Fibroblast of the aortic adventitia (primary cell): ENCODE measurements at regions not wholly inside any gene's neighbourhood (a gene's known extent, or its start where the extent isn't known, plus 50 kb on each side); places are given as distances from the start of the nearest gene placed in this dataset.
A peak's percentile ranks its signal among the peaks of the same experiment; 100 is the strongest.

Source experiments
- DNase-seq: peaks from one replicate; pipeline ENCODE4 v3.0.0-alpha.2; 2010; ENCODE audit warnings: low read depth
- H3K4me3 ChIP-seq: 2 replicates; pipeline ENCODE4 v1.5.1; 2011; ENCODE audit warnings: low read depth, mild to moderate bottlenecking, control low read depth, low read length, moderate library complexity
- TF ChIP-seq, protein P1 (sequence below): IDR thresholded peaks from 2 replicates; pipeline ENCODE4 v1.5.1; 2011; ENCODE audit warnings: mild to moderate bottlenecking, low read length, control low read depth, inconsistent platforms; ENCODE audit not compliant: insufficient read depth

DNA sequence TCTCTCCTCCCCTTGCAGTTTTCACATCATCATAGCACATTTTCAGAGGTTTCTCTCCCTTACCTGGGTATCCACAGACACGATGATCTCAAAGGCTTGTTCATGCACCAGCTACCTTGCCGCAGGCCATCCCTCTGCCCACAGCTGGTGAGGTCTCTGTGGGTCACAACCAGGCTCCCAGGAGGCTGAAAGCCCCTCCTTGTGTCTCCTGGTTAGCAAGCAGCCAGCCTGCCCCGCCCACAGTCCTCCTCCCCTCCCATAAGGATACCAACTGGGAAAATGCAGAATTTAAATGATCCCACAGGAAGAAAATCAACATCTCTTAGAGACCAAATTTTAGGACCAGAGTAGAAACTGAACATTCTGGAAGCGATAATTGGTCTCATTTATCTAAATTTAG lies 213.5 kb upstream of the PPP2R3A start:
- H3K4me3 ChIP-seq: no peak overlapping the region
- TF ChIP-seq, protein P1, sequence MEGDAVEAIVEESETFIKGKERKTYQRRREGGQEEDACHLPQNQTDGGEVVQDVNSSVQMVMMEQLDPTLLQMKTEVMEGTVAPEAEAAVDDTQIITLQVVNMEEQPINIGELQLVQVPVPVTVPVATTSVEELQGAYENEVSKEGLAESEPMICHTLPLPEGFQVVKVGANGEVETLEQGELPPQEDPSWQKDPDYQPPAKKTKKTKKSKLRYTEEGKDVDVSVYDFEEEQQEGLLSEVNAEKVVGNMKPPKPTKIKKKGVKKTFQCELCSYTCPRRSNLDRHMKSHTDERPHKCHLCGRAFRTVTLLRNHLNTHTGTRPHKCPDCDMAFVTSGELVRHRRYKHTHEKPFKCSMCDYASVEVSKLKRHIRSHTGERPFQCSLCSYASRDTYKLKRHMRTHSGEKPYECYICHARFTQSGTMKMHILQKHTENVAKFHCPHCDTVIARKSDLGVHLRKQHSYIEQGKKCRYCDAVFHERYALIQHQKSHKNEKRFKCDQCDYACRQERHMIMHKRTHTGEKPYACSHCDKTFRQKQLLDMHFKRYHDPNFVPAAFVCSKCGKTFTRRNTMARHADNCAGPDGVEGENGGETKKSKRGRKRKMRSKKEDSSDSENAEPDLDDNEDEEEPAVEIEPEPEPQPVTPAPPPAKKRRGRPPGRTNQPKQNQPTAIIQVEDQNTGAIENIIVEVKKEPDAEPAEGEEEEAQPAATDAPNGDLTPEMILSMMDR: no peak
- no peak for DNase-seq

DNA sequence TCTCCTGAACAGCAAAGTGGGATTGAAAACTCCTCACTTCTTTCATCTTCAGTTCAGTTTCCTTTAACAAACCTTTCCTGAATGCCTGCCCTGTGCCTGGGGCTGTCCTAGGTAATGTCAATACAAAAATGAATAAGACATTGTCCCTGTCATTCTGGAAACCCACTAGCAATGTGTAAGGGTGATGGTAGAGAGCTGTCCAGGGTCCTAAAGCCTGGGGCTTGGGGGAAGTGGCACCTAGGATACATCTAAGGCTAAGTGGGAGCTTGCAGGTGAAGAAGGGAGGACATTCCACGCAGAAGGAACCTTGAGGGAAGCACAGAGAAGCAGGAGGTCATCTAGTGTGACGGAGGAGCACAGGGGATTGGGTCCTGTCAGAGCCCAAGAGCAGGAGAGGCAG lies 212.7 kb upstream of the PPP2R3A start:
- TF ChIP-seq, protein P1: no peak
- no peak overlapping the region for H3K4me3 ChIP-seq
- peak; percentile 1 for DNase-seq

DNA sequence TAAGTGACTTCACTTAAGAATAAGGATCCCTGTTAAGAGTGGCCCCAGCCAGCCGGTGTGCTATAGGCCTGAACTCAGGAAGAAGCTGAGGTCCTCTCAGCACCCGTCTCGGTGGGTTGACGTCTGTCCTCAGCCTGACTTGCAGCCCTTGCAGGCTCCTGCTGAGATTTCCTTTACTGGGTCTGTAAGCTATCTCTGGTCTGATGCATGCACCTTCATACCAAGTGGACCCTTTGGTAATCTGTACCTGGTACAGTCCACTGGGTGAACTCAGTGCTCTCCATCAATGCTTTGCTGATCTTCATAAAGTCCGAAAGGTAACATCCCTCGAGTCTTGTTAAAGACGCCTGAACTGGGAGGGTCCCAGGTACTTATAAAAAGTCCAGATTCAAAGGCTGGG lies 212.0 kb upstream of the PPP2R3A start:
- TF ChIP-seq, protein P1: no peak
- no peak overlapping the region for H3K4me3 ChIP-seq
- DNase-seq: no peak

DNA sequence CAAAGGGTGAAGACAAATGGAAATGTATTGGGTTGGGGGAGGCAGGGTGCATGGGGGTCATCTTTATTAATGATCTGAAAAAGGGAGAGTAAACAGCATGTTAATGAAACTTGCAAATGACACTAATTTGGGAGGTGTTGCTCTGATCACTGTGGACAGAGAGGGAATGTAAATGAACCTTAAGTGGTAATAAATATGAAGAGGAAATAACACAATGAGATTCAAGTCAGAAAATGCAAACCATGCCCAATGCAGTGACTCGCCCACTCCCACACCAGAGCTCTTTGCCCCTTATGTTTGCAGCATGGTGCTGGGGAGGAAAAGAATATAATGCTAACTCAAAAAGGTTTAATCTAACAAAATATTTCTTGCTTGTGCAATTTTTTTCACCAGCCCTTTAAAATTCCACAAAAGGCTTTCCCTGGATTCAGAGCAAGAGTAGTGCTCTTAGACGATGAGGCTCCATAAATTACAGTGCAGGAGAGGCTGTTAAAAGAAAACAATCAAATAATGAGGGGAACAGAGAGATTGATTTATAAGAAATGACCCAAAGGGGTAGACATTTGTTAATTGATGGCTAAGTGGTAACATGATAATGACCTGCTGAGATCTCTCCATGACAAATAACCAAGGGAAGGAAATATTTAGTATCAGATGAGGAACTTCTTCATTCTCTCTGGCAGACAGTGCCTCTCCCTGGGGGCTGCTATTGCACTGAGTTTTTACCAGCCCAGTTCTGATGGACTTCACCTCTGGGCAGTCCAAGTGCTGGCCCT lies 210.0 kb upstream of the PPP2R3A start:
- no peak overlapping the region for H3K4me3 ChIP-seq
- DNase-seq: no peak
- TF ChIP-seq, protein P1: no peak

DNA sequence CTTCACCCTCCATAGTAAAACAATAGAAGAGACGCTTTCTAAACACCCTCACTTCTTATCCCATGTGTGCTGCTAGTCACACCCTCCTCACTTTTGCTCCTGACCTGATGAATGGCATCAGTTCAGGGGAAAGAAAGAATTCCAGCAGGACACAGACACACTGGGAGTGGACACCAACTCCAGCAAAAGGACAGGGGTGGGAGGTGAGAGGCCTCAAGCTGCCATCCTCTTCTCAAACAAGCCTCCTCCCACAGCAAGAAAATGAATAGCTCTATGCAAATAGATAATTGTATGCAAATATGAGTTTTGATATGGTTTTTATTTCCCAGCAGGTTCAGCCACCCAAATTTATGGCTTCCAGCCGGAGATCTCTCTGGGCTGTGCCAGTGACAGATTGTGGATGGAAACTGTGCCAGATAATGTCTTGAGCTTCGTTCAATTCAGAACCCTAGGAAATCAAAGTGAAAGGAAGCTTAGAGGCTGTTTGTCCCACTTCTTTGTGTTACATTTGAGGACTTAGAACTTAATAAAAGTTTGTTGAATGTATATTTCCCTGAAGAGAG lies 209.3 kb upstream of the PPP2R3A start:
- no peak overlapping the region for H3K4me3 ChIP-seq
- TF ChIP-seq, protein P1: no peak
- no peak for DNase-seq

DNA sequence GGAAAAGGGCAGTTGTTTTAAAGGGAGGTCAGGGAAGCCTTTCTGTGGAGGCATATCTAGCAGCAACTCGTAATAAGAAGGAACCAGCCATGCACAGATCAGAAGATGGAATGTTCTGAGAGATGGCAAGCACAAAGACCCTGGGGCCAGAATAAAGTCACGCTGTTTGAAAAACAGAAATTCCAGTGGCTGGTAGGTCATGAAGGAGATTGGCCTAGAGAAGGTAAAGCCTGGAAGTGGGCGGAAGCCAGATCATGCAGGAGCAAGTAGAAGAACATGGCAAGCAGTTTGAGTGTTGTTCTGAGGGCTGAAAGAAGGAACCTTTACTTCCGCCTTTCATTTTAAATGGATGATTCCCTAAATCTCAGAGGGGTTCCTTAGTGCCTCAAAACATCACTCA lies 208.1 kb upstream of the PPP2R3A start:
- DNase-seq: no peak
- TF ChIP-seq, protein P1: no peak
- no peak overlapping the region for H3K4me3 ChIP-seq

DNA sequence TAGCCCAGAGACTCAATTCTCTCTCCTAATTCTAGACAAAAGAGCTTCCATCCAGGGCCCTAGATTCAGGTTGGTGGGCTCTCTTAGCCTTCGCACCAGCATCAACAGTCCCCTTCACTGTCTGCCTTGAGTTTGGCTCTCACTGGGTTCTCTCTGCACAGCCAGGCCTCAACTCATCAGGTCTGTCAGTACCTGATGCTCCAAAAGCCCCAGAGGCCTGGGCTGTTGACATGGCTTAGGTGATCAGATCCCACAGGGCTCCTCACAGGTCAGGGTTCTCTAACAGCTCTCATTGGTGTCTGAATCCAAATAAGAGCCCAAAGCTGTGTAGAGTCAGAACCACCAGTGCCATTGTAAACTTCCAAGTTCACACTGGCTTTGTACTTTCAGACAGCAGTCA lies 206.6 kb upstream of the PPP2R3A start:
- no peak overlapping the region for H3K4me3 ChIP-seq
- DNase-seq: no peak
- TF ChIP-seq, protein P1: no peak
